ENCODE measurements at regions not wholly inside any gene's neighbourhood (a gene's known extent, or its start where the extent isn't known, plus 50 kb on each side); places are given as distances from the start of the nearest gene placed in this dataset.

DNA sequence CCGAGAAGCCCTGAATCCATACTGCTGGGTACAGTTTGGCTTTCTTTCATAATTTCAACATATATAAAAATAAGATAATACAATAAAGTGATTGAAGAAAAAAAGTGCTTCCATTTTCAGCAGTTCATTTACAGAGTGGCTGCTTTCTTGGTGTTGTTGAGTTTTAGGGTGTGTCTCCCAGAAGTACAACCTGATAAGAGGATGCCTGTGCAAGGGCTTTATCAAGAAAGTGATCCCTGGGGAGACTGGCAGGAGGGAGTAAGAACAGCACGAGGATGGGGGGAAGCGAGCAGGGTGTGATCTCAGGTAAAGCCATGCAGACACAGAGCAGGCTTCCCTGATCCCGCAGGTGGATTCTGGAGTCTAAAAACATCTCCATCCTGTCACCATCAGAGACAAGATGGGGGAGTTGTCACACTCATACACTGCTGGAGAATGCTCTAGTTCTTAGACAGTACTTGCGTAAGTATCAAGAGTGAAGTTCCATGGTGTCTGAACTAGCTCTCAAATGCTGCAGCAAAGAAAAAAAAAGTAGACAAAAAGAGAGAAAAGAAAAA is 395.9 kb downstream of the CDH26 start:
- DNase-seq (no peak), ATAC-seq (ENCODE audit: low read depth) (no peak)
- H3K9me3 Mint-ChIP-seq, result no peaks in the 10 kb centered on the region
- H3K27ac Mint-ChIP-seq, result no peak overlapping the region
- intact Hi-C loops (cut with micrococcal nuclease), result no loop called here
- no peaks in the 10 kb centered on the region for H3K4me1 Mint-ChIP-seq
- POLR2A ChIA-PET, result no interaction called here
- H3K36me3 Mint-ChIP-seq (ENCODE audit: low read depth), result no peaks in the 10 kb centered on the region
- CTCF ChIA-PET, result no interaction called here
- TF ChIP-seq, protein P1, sequence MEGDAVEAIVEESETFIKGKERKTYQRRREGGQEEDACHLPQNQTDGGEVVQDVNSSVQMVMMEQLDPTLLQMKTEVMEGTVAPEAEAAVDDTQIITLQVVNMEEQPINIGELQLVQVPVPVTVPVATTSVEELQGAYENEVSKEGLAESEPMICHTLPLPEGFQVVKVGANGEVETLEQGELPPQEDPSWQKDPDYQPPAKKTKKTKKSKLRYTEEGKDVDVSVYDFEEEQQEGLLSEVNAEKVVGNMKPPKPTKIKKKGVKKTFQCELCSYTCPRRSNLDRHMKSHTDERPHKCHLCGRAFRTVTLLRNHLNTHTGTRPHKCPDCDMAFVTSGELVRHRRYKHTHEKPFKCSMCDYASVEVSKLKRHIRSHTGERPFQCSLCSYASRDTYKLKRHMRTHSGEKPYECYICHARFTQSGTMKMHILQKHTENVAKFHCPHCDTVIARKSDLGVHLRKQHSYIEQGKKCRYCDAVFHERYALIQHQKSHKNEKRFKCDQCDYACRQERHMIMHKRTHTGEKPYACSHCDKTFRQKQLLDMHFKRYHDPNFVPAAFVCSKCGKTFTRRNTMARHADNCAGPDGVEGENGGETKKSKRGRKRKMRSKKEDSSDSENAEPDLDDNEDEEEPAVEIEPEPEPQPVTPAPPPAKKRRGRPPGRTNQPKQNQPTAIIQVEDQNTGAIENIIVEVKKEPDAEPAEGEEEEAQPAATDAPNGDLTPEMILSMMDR (IDR thresholded peaks at IDR 0.05), result no peak
- no peak overlapping the region for H3K4me3 Mint-ChIP-seq
- H3K27me3 Mint-ChIP-seq, result no peaks in the 10 kb centered on the region

GRCh38 chr20:60358101-60358500 is 399.9 kb downstream of the CDH26 start:
- ATAC-seq (ENCODE audit: low read depth) (no peak), DNase-seq (no peak)
- intact Hi-C loops (cut with micrococcal nuclease), result no loop called here
- ChIA-PET CTCF (no interaction called here), POLR2A (no interaction called here)
- no peaks in the 10 kb centered on the region for H3K9me3 Mint-ChIP-seq
- no peaks in the 10 kb centered on the region for H3K36me3 Mint-ChIP-seq (ENCODE audit: low read depth)
- H3K4me3 Mint-ChIP-seq, result no peak overlapping the region
- no peaks in the 10 kb centered on the region for H3K27me3 Mint-ChIP-seq
- H3K4me1 Mint-ChIP-seq, result no peaks in the 10 kb centered on the region
- TF ChIP-seq, protein P1 (IDR thresholded peaks at IDR 0.05), result no peak
- no peak overlapping the region for H3K27ac Mint-ChIP-seq

- POLR2A ChIA-PET, result no interaction called here
- no peaks in the 10 kb centered on the region for H3K36me3 Mint-ChIP-seq (ENCODE audit: low read depth)
- H3K27ac Mint-ChIP-seq, result no peak overlapping the region
- H3K4me1 Mint-ChIP-seq, result no peaks in the 10 kb centered on the region
- intact Hi-C loops (cut with micrococcal nuclease), result no loop called here
- H3K4me3 Mint-ChIP-seq, result no peak overlapping the region
- H3K27me3 Mint-ChIP-seq, result no peaks in the 10 kb centered on the region
- TF ChIP-seq, protein P1 (IDR thresholded peaks at IDR 0.05), result no peak
- CTCF ChIA-PET, result no interaction called here
- DNase-seq (no peak), ATAC-seq (ENCODE audit: low read depth) (no peak)
- no peaks in the 10 kb centered on the region for H3K9me3 Mint-ChIP-seq
Observed at GRCh38 chr20:60359010-60359409, 400.8 kb downstream of the CDH26 start.

- TF ChIP-seq, protein P1 (IDR thresholded peaks at IDR 0.05), result no peak
- ChIA-PET CTCF (no interaction called here), POLR2A (no interaction called here)
- Mint-ChIP-seq H3K9me3 (no peaks in the 10 kb centered on the region), H3K36me3 (ENCODE audit: low read depth) (no peaks in the 10 kb centered on the region), H3K4me3 (no peak overlapping the region), H3K27me3 (no peaks in the 10 kb centered on the region), H3K4me1 (no peaks in the 10 kb centered on the region), H3K27ac (no peak overlapping the region)
- no peak for DNase-seq
- intact Hi-C loops (cut with micrococcal nuclease), result no loop called here
- ATAC-seq (ENCODE audit: low read depth), result no peak
Observed at GRCh38 chr20:60361761-60362395, 403.7 kb downstream of the CDH26 start.

GRCh38 chr20:60362531-60362930 is 404.3 kb downstream of the CDH26 start:
- ChIA-PET CTCF (no interaction called here), POLR2A (no interaction called here)
- no peaks in the 10 kb centered on the region for H3K36me3 Mint-ChIP-seq (ENCODE audit: low read depth)
- no peaks in the 10 kb centered on the region for H3K27me3 Mint-ChIP-seq
- TF ChIP-seq, protein P1 (IDR thresholded peaks at IDR 0.05), result no peak
- no peak for ATAC-seq (ENCODE audit: low read depth)
- no peak for DNase-seq
- intact Hi-C loops (cut with micrococcal nuclease), result no loop called here
- no peak overlapping the region for H3K27ac Mint-ChIP-seq
- no peaks in the 10 kb centered on the region for H3K9me3 Mint-ChIP-seq
- H3K4me1 Mint-ChIP-seq, result no peaks in the 10 kb centered on the region
- no peak overlapping the region for H3K4me3 Mint-ChIP-seq

Measured in activated B cell treated with CpG ODN at 0.5 μM for 24 hours (primary cell).